ENCODE measurements at regions not wholly inside any gene's neighbourhood (a gene's known extent, or its start where the extent isn't known, plus 50 kb on each side); places are given as distances from the start of the nearest gene placed in this dataset.

DNA sequence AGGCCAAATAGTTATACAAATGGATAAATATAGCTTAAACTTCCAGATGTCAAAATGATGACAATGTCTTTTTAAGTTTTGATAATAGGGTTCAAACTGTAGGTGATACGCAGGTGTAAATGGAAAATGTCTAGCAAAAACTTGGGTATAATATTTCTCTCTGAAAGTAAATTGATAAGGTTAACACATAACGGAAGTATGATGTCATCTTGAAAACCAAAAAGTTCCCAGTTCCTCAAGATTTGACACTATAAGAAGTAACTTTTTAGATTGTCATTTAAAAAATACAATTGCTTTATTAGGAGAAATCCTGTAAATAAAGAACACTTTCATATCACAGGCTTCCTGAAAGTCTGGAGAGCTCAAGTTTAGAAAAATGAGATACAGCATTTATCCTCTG is 483.4 kb downstream of the FRK start:
- TF ChIP-seq, protein P1, sequence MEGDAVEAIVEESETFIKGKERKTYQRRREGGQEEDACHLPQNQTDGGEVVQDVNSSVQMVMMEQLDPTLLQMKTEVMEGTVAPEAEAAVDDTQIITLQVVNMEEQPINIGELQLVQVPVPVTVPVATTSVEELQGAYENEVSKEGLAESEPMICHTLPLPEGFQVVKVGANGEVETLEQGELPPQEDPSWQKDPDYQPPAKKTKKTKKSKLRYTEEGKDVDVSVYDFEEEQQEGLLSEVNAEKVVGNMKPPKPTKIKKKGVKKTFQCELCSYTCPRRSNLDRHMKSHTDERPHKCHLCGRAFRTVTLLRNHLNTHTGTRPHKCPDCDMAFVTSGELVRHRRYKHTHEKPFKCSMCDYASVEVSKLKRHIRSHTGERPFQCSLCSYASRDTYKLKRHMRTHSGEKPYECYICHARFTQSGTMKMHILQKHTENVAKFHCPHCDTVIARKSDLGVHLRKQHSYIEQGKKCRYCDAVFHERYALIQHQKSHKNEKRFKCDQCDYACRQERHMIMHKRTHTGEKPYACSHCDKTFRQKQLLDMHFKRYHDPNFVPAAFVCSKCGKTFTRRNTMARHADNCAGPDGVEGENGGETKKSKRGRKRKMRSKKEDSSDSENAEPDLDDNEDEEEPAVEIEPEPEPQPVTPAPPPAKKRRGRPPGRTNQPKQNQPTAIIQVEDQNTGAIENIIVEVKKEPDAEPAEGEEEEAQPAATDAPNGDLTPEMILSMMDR (conservative IDR thresholded peaks at IDR 0.05; ENCODE audit: low read depth, low read length) = no peak
- no peak for TF ChIP-seq EZH2 (IDR thresholded peaks at IDR 0.05; ENCODE audit: borderline replicate concordance, low read depth, low read length, poor library complexity, severe bottlenecking)
- ChIA-PET POLR2A (ENCODE audit: low non-redundant PET) (no interaction called here), CTCF (no interaction called here)
- Histone ChIP-seq H3K9me3 (ENCODE audit: low read depth, low read length, poor library complexity, severe bottlenecking) (no peaks in the 10 kb centered on the region), H3K36me3 (ENCODE audit: insufficient read depth, low read length, poor library complexity, severe bottlenecking) (no peaks in the 10 kb centered on the region), H3K4me3 (ENCODE audit: low read depth, low read length, poor library complexity, severe bottlenecking) (no peak overlapping the region), H3K27me3 (replicated peaks; ENCODE audit: insufficient read depth, low read depth, low read length, poor library complexity) (no peaks in the 10 kb centered on the region), H3K27ac (ENCODE audit: low read depth, low read length, poor library complexity, severe bottlenecking) (no peak overlapping the region), H3K4me1 (ENCODE audit: insufficient read depth, low read length, poor library complexity, severe bottlenecking) (no peaks in the 10 kb centered on the region)
- intact Hi-C loops (cut with micrococcal nuclease; ENCODE audit: unreplicated experiment) = no loop called here
- no peak for DNase-seq (ENCODE audit: low spot score)
- no TSS peak for BruUV-seq (replicated peaks)

DNA sequence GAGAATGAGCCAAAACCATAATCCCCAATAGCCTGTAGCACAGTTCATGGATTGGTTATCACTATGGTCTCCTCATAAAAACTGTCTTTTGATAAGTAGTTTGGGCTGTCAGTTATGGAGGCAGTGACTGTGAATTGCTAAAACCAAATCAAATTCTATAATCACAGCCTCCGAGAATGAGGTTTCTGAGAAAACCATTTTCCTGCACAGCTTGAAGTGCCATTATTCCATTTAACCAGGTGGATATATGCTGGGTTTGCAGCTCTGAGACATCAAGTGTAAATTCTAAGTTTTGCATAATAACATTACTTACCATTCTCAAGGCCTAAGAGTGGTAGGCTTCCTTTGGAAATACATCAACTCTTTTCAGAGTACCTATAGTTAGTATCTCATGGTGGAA is 485.4 kb downstream of the FRK start:
- no peak overlapping the region for H3K4me3 ChIP-seq (ENCODE audit: low read depth, low read length, poor library complexity, severe bottlenecking)
- TF ChIP-seq EZH2 (IDR thresholded peaks at IDR 0.05; ENCODE audit: borderline replicate concordance, low read depth, low read length, poor library complexity, severe bottlenecking) = no peak
- TF ChIP-seq, protein P1 (conservative IDR thresholded peaks at IDR 0.05; ENCODE audit: low read depth, low read length) = no peak
- H3K27me3 ChIP-seq (replicated peaks; ENCODE audit: insufficient read depth, low read depth, low read length, poor library complexity) = no peaks in the 10 kb centered on the region
- H3K36me3 ChIP-seq (ENCODE audit: insufficient read depth, low read length, poor library complexity, severe bottlenecking) = no peaks in the 10 kb centered on the region
- no peak overlapping the region for H3K27ac ChIP-seq (ENCODE audit: low read depth, low read length, poor library complexity, severe bottlenecking)
- no peaks in the 10 kb centered on the region for H3K9me3 ChIP-seq (ENCODE audit: low read depth, low read length, poor library complexity, severe bottlenecking)
- BruUV-seq (replicated peaks) = no TSS peak
- intact Hi-C loops (cut with micrococcal nuclease; ENCODE audit: unreplicated experiment) = no loop called here
- ChIA-PET CTCF (no interaction called here), POLR2A (ENCODE audit: low non-redundant PET) (no interaction called here)
- no peak for DNase-seq (ENCODE audit: low spot score)
- no peaks in the 10 kb centered on the region for H3K4me1 ChIP-seq (ENCODE audit: insufficient read depth, low read length, poor library complexity, severe bottlenecking)

DNA sequence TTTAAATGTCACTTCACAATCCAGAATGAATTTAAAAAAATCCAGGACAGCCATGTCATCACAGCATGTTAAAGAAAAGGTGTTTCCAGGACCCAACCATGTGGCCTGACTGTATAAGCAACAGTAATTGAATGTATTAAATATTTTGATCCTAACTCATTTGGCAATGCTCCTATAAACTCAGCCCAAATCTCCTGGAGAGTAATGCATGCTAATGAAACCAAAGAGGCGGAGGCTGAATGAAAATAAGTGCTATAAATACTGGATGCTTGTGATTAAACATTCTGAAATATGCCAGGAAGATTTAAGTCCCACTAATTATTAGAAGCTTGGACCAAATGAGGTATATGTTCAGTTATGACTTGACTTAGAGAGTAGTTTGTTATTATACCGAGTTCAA is 486.8 kb downstream of the FRK start:
- TF ChIP-seq EZH2 (IDR thresholded peaks at IDR 0.05; ENCODE audit: borderline replicate concordance, low read depth, low read length, poor library complexity, severe bottlenecking) = no peak
- TF ChIP-seq, protein P1 (conservative IDR thresholded peaks at IDR 0.05; ENCODE audit: low read depth, low read length) = no peak
- ChIA-PET CTCF (no interaction called here), POLR2A (ENCODE audit: low non-redundant PET) (no interaction called here)
- no peaks in the 10 kb centered on the region for H3K4me1 ChIP-seq (ENCODE audit: insufficient read depth, low read length, poor library complexity, severe bottlenecking)
- no peak for DNase-seq (ENCODE audit: low spot score)
- no peak overlapping the region for H3K4me3 ChIP-seq (ENCODE audit: low read depth, low read length, poor library complexity, severe bottlenecking)
- intact Hi-C loops (cut with micrococcal nuclease; ENCODE audit: unreplicated experiment) = no loop called here
- H3K27ac ChIP-seq (ENCODE audit: low read depth, low read length, poor library complexity, severe bottlenecking) = no peak overlapping the region
- BruUV-seq (replicated peaks) = no TSS peak
- H3K27me3 ChIP-seq (replicated peaks; ENCODE audit: insufficient read depth, low read depth, low read length, poor library complexity) = no peaks in the 10 kb centered on the region
- no peaks in the 10 kb centered on the region for H3K36me3 ChIP-seq (ENCODE audit: insufficient read depth, low read length, poor library complexity, severe bottlenecking)
- H3K9me3 ChIP-seq (ENCODE audit: low read depth, low read length, poor library complexity, severe bottlenecking) = no peaks in the 10 kb centered on the region

Measured in A673 (cell line).